K562 (cell line): ENCODE measurements at regions not wholly inside any gene's neighbourhood (a gene's known extent, or its start where the extent isn't known, plus 50 kb on each side); places are given as distances from the start of the nearest gene placed in this dataset.

Experiments used
- ATAC-seq: fragments of 200-7000 bp; cut with Tn5 transposase; 3 replicates; pipeline ENCODE4 v1.9.1; 2020; ENCODE audit warnings: moderate library complexity
- BruUV-seq: library from RNA; stranded (reverse); fragments of 400-500 nt; replicated peaks from 2 replicates; lab custom pipeline; 2021; lab: Mats Ljungman, UMichigan
- CTCF ChIA-PET: fragments of 300-600 bp; formaldehyde crosslinking; extraction: SDS; loops from one replicate; lab custom pipeline; 2021; ENCODE audit warnings: low intra/inter-chr PET ratio; lab: Yijun Ruan, JAX
- POLR2A ChIA-PET: fragments of 300-600, 350-650 bp; sonication (Branson Sonifier 250); formaldehyde crosslinking; extraction: SDS; loops from one replicate; lab custom pipeline; 2021; ENCODE audit warnings: antibody characterized with exemption, inconsistent platforms; lab: Yijun Ruan, JAX
- DNase-seq, 4 experiments: peaks; one replicate each; pipeline versions ENCODE4 v3.0.0 to v3.0.0-alpha.2; 2011 to 2018; ENCODE audit warnings: low spot score in 3 of 4, mixed read lengths in 3 of 4; ENCODE audit errors: extremely low read depth in 1 of 4
- FAIRE-seq: peaks from 2 replicates; lab custom pipeline; 2011; peaks lifted over from hg19 to GRCh38; lab: Jason Lieb, UNC
- H2AFZ ChIP-seq: 2 replicates; pipeline ENCODE4 v1.6.0; 2011; ENCODE audit warnings: low read depth, low read length, control low read depth, inconsistent platforms
- H3K27ac ChIP-seq: fragments of 200-600 bp; 3 replicates; pipeline ENCODE4 v1.8.0; 2011; ENCODE audit warnings: low read depth, mild to moderate bottlenecking, control low read depth, inconsistent platforms, low read length, moderate library complexity, mixed read lengths; ENCODE audit errors: extremely low read depth
- H3K27me3 ChIP-seq, 2 experiments: fragments of 300-600 bp in 1 of 2; 2 replicates in 1 of 2; 3 replicates in 1 of 2; pipeline versions ENCODE4 v1.6.0 to v1.8.0; 2011; ENCODE audit warnings: inconsistent platforms in 2 of 2, low read length in 2 of 2, mild to moderate bottlenecking in 1 of 2, mixed read lengths in 1 of 2, moderate library complexity in 1 of 2; ENCODE audit not compliant: control insufficient read depth in 2 of 2, insufficient read depth in 2 of 2
- H3K36me3 ChIP-seq: fragments of 300-600 bp; 3 replicates; pipeline ENCODE4 v1.8.0; 2011; ENCODE audit warnings: mild to moderate bottlenecking, low read length, inconsistent platforms; ENCODE audit not compliant: control insufficient read depth, insufficient read depth
- H3K4me1 ChIP-seq, 2 experiments: fragments of 200-600 bp in 1 of 2; replicated peaks in 1 of 2; 2 replicates in 1 of 2; 3 replicates in 1 of 2; pipeline versions ENCODE4 v1.5.1 to v1.8.0; 2011; ENCODE audit warnings: inconsistent platforms in 2 of 2, low read length in 2 of 2, mild to moderate bottlenecking in 1 of 2, mixed read lengths in 1 of 2, moderate library complexity in 1 of 2; ENCODE audit not compliant: control insufficient read depth in 2 of 2, insufficient read depth in 2 of 2
- H3K4me2 ChIP-seq: 2 replicates; pipeline ENCODE4 v1.6.1; 2011; ENCODE audit warnings: low read length, control low read depth, inconsistent platforms, mixed read lengths; ENCODE audit not compliant: insufficient read depth
- H3K4me3 ChIP-seq: fragments of 200-600 bp; sonication (generic), shearing (Covaris generic); 2 replicates; pipeline ENCODE4 v1.5.1; 2016; ENCODE audit warnings: control low read depth, inconsistent platforms
- H3K79me2 ChIP-seq: fragments of 200-600 bp; 3 replicates; pipeline ENCODE4 v1.8.0; 2011; ENCODE audit warnings: low read length, inconsistent platforms; ENCODE audit not compliant: control insufficient read depth, insufficient read depth
- H3K9ac ChIP-seq, 2 experiments: 2 replicates each; pipeline versions ENCODE4 v1.6.0 to v1.6.1; 2011; ENCODE audit warnings: low read depth in 2 of 2, low read length in 2 of 2, control low read depth in 1 of 2, inconsistent platforms in 1 of 2, mild to moderate bottlenecking in 1 of 2, mixed read lengths in 1 of 2; ENCODE audit not compliant: insufficient read depth in 1 of 2
- H3K9me1 ChIP-seq: one replicate; pipeline ENCODE4 v1.6.0; 2011; ENCODE audit warnings: inconsistent platforms, mild to moderate bottlenecking, low read length, moderate library complexity; ENCODE audit not compliant: control insufficient read depth, insufficient read depth
- H3K9me3 ChIP-seq: replicated peaks from 2 replicates; pipeline ENCODE4 v1.5.1; 2011; ENCODE audit warnings: low read depth, low read length, inconsistent platforms; ENCODE audit not compliant: control insufficient read depth, insufficient read depth
- H4K20me1 ChIP-seq: replicated peaks from 2 replicates; pipeline ENCODE4 v1.6.1; 2011; ENCODE audit warnings: low read length, inconsistent platforms, mixed read lengths; ENCODE audit not compliant: control insufficient read depth, insufficient read depth
- CCNT2 ChIP-seq: IDR thresholded peaks from 2 replicates; pipeline ENCODE4 v1.6.1; 2011; ENCODE audit warnings: borderline replicate concordance, low read depth, mild to moderate bottlenecking, moderate library complexity, mixed read lengths, low read length; ENCODE audit not compliant: insufficient read length; ENCODE audit errors: extremely low read depth
- DLX4 ChIP-seq: fragments of 250-450 bp; sonication (Bioruptor Pico); IDR thresholded peaks from 2 replicates; pipeline ENCODE4 v1.6.1; 2021; ENCODE audit warnings: mild to moderate bottlenecking
- E2F8 ChIP-seq: fragments of 450-650 bp; IDR thresholded peaks from 2 replicates; pipeline ENCODE4 v1.7.1; 2018; ENCODE audit warnings: mild to moderate bottlenecking, low read depth; ENCODE audit not compliant: partially characterized antibody
- TSHZ1 ChIP-seq: fragments of 250-450 bp; sonication (Bioruptor Pico); IDR thresholded peaks from 2 replicates; pipeline ENCODE4 v1.4.0; 2020; ENCODE audit warnings: mild to moderate bottlenecking, moderate library complexity
- ZNF79 ChIP-seq: fragments of 250-450 bp; sonication (Bioruptor Pico); IDR thresholded peaks from 2 replicates; pipeline ENCODE4 v1.4.0; 2020; ENCODE audit warnings: low read depth, mild to moderate bottlenecking, moderate library complexity
- WGBS: fragments of 100-300 bp; shearing (Covaris generic); methylation state at CpG from one replicate; pipeline ENCODE4 v1.1.6; 2016; ENCODE audit warnings: low coverage, mixed read lengths; ENCODE audit not compliant: insufficient coverage; ENCODE audit errors: missing lambda C conversion rate; 5-methylcytosine and 5-hydroxymethylcytosine counted together
- in situ Hi-C: fragments of 300-500 bp; cut with MboI; formaldehyde crosslinking; loops from 4 replicates; pipeline ENCODE4 v1.15.0; 2018; ENCODE audit warnings: inconsistent platforms, mixed read lengths
- intact Hi-C: fragments of 100-400 bp; cut with micrococcal nuclease; formaldehyde crosslinking; loops from 2 replicates; pipeline ENCODE4 v1.14.2; 2022

GRCh38 chr16:62288990-62289629, 252.9 kb upstream of the CDH8 start:
- Histone ChIP-seq H3K9ac (no peak overlapping the region), H3K4me2 (no peak overlapping the region), H3K9me1 (no peaks in the 10 kb centered on the region), H3K79me2 (no peaks in the 10 kb centered on the region), H3K9me3 (no peaks in the 10 kb centered on the region), H2AFZ (no peak overlapping the region), H3K27ac (no peak overlapping the region), H3K27me3 (no peaks in the 10 kb centered on the region), H3K4me1 (no peaks in the 10 kb centered on the region), H3K4me3 (no peak overlapping the region), H3K36me3 (no peaks in the 10 kb centered on the region), H4K20me1 (no peaks in the 10 kb centered on the region)
- ChIA-PET POLR2A (no interaction called here), CTCF (no interaction called here)
- TF ChIP-seq TSHZ1 (CRISPR knock-in tag) (no peak), E2F8 (no peak), CCNT2 (no peak), ZNF79 (no peak), DLX4 (CRISPR knock-in tag) (no peak)
- BruUV-seq = no TSS peak
- in situ Hi-C loops (no loop called here), intact Hi-C loops (no loop called here)
- DNase-seq (no peak), ATAC-seq (no peak), FAIRE-seq (no peak)
- WGBS = 0% methylated on average over 2 of the region's 2 CpGs
